DMS114 treated with DMSO at 0.1 percent for 48 hours (cell line): ENCODE measurements at regions not wholly inside any gene's neighbourhood (a gene's known extent, or its start where the extent isn't known, plus 50 kb on each side); places are given as distances from the start of the nearest gene placed in this dataset.
"Not testable (repeated sequence)": the region's sequence is repeated elsewhere in the genome, so short reads cannot be mapped to it uniquely, and the experiment has no call there.

ENCODE experiments used
- DNase-seq: peaks from one replicate; lab custom pipeline; 2025; ENCODE audit not compliant: unreplicated experiment; lab: John Stamatoyannopoulos, UW

- no peak for DNase-seq
Measured at GRCh38 chr6:105557291-105557690, 154.4 kb upstream of the PREP start.

GRCh38 chr6:105553171-105553570, 150.3 kb upstream of the PREP start:
- DNase-seq, result no peak

- DNase-seq, result no peak
Measured at GRCh38 chr6:105550955-105551620, 148.2 kb upstream of the PREP start.

- no peak for DNase-seq
Measured at GRCh38 chr6:105546754-105547153, 143.9 kb upstream of the PREP start.

- no peak for DNase-seq
Measured at GRCh38 chr6:105545947-105546731, 143.3 kb upstream of the PREP start.

- DNase-seq, result no peak
Measured at GRCh38 chr6:105545228-105545920, 142.5 kb upstream of the PREP start.

- no peak for DNase-seq
Measured at GRCh38 chr6:105539911-105540310, 137.0 kb upstream of the PREP start.

GRCh38 chr6:105537981-105538578, 135.2 kb upstream of the PREP start:
- DNase-seq, result no peak

- no peak for DNase-seq
Measured at GRCh38 chr6:105536961-105537360, 134.1 kb upstream of the PREP start.

GRCh38 chr6:105533301-105533700, 130.4 kb upstream of the PREP start:
- DNase-seq, result no peak

GRCh38 chr6:105526225-105526872, 123.5 kb upstream of the PREP start:
- no peak for DNase-seq

GRCh38 chr6:105522626-105523322, 119.9 kb upstream of the PREP start:
- DNase-seq, result no peak

- DNase-seq, result no peak
Measured at GRCh38 chr6:105519954-105520353, 117.1 kb upstream of the PREP start.

- DNase-seq, result not testable (repeated sequence)
Measured at GRCh38 chr6:105518993-105519392, 116.1 kb upstream of the PREP start.

- DNase-seq, result no peak
Measured at GRCh38 chr6:105515054-105515453, 112.2 kb upstream of the PREP start.

GRCh38 chr6:105514306-105514705, 111.4 kb upstream of the PREP start:
- DNase-seq, result no peak

- no peak for DNase-seq
Measured at GRCh38 chr6:105511639-105512038, 108.8 kb upstream of the PREP start.

GRCh38 chr6:105510746-105511145, 107.9 kb upstream of the PREP start:
- no peak for DNase-seq

GRCh38 chr6:105509506-105510331, 106.8 kb upstream of the PREP start:
- DNase-seq, result no peak

- DNase-seq, result no peak
Measured at GRCh38 chr6:105507811-105508210, 104.9 kb upstream of the PREP start.
